Astrocyte of the spinal cord (primary cell): ENCODE measurements at regions not wholly inside any gene's neighbourhood (a gene's known extent, or its start where the extent isn't known, plus 50 kb on each side); places are given as distances from the start of the nearest gene placed in this dataset.

Source experiments
- DNase-seq: peaks from one replicate; pipeline ENCODE4 v3.0.0; 2011; ENCODE audit warnings: low read depth, low spot score
- H3K4me3 ChIP-seq: 2 replicates; pipeline ENCODE4 v1.5.1; 2011; ENCODE audit warnings: low read depth, mild to moderate bottlenecking, low read length, moderate library complexity
- in situ Hi-C: cut with HindIII; loops from 2 replicates; pipeline ENCODE4 v1.10.0; 2017; ENCODE audit warnings: low sequenced_read_pairs
- TF ChIP-seq, protein P1 (sequence below): IDR thresholded peaks from 2 replicates; pipeline ENCODE4 v1.5.1; 2012; ENCODE audit warnings: low read depth, mild to moderate bottlenecking, low read length, inconsistent platforms

DNA sequence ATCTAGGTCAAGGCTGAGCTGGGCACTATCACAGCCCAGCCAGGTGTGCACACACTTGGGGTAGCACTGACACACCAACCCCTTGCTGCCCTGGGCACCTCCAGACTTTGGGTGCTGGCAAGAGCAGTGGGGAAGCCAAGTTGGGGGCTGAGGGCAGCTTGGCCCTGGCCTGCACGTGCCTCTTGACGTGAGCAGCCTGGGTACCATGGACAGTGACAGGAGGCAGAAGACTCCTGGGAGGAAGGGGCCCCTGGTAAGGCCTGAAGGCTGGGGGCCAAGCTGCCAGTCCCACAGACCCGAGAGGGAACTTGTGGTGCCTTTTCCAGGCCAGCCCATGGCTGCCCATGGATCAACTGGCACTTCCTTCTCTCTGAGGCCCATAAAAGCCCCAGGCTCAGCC, 124.1 kb upstream of the SFSWAP start:
- no peak for DNase-seq
- in situ Hi-C loops = no loop called here
- TF ChIP-seq, protein P1, sequence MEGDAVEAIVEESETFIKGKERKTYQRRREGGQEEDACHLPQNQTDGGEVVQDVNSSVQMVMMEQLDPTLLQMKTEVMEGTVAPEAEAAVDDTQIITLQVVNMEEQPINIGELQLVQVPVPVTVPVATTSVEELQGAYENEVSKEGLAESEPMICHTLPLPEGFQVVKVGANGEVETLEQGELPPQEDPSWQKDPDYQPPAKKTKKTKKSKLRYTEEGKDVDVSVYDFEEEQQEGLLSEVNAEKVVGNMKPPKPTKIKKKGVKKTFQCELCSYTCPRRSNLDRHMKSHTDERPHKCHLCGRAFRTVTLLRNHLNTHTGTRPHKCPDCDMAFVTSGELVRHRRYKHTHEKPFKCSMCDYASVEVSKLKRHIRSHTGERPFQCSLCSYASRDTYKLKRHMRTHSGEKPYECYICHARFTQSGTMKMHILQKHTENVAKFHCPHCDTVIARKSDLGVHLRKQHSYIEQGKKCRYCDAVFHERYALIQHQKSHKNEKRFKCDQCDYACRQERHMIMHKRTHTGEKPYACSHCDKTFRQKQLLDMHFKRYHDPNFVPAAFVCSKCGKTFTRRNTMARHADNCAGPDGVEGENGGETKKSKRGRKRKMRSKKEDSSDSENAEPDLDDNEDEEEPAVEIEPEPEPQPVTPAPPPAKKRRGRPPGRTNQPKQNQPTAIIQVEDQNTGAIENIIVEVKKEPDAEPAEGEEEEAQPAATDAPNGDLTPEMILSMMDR = no peak
- H3K4me3 ChIP-seq = no peak overlapping the region

DNA sequence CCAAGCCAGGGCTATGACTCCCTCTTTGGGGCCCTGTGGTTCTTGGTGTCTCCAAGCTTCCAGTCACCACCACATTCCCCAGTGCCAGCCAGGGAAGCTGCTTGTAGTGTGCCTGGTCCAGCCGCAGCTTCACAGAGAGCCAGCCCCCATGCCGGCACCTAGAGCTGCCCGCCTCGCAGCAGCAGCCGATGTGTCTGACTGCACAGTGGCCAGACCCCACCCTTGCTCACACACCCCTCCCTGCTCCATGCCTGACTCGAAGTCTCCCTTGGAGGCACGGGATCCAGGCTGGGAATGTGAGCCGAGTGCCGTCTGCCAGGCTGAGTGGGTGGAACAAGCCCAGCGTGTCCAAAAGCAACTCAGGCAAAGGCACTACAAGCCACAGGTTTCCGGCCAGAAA, 123.3 kb upstream of the SFSWAP start:
- TF ChIP-seq, protein P1 = no peak
- no peak overlapping the region for H3K4me3 ChIP-seq
- DNase-seq = no peak
- in situ Hi-C loops = no loop called here

DNA sequence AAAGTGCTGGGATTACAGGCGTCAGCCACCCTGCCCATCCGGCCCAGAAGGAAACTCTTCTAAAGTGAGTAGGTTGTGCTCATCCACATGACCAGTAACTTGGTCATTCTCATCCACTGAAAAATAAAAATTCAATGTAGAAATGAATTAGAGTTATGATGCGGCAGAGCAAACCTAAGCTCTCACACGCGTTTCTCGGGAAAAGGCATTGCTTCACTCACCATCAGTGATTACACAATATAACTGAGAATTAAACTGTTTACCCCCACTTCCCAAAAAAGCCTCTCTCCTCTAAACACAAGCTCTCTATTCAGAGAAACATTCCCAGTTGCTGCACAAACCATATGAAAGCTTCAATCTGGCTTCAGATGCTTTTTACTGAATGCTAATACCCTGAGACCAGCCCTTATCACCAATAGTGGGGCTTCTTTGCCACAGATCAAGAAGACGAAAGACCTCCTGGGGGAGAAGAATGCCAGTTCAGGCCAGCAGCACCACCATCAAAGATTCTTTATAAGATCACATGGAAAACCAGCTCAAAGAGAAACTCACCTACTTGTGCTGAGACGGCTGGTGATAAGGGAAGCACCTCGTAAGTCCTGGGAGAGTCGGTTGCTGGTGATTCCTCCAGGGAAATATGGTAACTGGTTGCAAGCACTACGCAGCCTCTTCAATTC, 121.5 kb upstream of the SFSWAP start:
- TF ChIP-seq, protein P1 = no peak
- no peak overlapping the region for H3K4me3 ChIP-seq
- in situ Hi-C loops = no loop called here
- no peak for DNase-seq

DNA sequence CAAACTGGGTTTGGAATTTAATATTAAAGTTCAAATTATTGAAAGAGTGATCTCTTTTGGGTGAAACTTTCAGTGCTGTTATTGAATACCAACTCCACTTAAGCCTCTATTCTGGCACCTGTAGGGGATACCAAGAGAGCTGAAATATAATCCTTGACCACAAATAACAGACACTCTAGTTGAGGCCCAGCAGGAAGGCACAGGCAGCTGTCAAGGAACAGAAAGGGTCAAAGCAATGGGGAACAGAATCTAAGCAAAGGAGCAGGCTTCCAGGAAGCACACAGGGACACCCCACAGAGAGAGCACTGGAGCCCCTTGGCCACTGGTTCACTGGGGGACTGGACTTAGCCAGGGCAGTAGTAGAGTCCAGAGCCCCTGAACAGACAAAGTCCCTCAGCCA, 120.9 kb upstream of the SFSWAP start:
- TF ChIP-seq, protein P1 = no peak
- H3K4me3 ChIP-seq = no peak overlapping the region
- in situ Hi-C loops = no loop called here
- DNase-seq = no peak

DNA sequence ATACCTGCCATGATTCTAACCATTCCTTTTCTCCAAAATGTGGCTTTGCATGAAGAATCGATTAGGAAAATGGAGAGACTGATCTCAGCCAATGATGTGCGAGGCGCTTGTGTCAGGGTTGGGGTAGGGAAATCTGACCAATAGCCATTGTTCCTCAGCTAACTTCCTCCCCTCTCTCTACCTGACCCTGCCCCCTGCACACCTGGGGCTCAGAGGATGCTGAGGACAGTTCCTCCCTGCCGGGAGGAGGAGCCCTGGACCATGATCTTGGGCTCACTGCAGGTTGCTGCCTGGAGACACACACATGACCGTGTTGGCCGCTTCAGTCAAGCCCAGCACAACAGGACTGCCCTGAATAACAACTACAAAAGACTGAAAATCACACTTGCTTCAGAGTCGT, 119.8 kb upstream of the SFSWAP start:
- TF ChIP-seq, protein P1 = no peak
- no peak overlapping the region for H3K4me3 ChIP-seq
- no peak for DNase-seq
- in situ Hi-C loops = no loop called here

DNA sequence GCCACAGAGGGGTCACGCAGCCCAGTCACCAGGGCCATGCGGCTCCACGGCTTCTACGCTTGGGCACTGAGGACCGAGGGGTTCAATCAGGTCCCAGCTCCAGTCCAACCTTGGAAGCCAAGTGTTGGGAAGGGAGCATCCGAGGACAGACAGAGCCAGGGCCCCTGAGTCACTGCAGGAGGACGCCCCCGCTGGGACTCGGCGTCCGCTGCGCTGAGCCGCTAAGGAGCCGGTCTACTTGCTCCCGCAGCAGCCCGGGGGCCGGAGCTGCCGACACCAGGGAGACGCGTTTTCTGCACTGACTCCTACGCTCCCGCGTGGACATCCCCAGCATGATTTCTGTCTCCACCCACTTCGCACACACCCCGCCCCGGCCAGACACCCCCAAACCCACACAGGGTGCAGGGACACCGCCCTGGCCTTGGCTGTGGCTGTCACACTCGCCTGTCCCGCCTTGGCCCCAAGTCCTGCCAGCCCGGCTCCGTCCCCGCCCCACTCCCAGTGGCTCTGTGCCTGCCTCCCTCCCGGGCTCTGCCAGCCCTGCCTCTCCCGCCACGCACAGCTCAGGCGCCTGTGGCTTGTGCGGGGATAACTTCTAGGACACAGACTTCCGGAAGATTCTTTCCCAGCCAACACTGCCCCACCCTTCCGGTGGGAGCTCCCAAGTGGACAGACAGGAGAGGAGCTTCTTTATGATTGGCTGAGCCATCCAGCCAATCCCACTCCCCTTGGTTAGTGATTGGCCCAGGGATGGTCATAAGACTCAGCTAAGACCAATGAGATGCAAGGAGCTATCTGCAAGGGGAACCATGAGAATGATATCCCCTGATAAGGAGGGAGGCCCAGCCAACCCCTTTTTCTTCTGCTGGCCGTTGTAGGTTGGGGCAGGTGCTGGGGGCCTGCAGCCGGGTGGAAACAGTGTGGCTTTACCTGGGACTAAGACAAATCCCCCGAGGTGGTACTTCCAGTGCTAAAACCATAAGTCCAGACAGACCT, 118.9 kb upstream of the SFSWAP start:
- no peak overlapping the region for H3K4me3 ChIP-seq
- TF ChIP-seq, protein P1 = no peak
- in situ Hi-C loops = no loop called here
- DNase-seq = no peak
